IMR-90 (cell line): ENCODE measurements at regions not wholly inside any gene's neighbourhood (a gene's known extent, or its start where the extent isn't known, plus 50 kb on each side); places are given as distances from the start of the nearest gene placed in this dataset.

Experiments
- ATAC-seq: fragments of 200-7000 bp; cut with Tn5 transposase; 2 replicates; pipeline ENCODE4 v1.9.1; 2020; ENCODE audit warnings: low read depth, mild to moderate bottlenecking, moderate library complexity
- BruUV-seq: library from RNA; stranded (reverse); fragments of 400-500 nt; replicated peaks from 2 replicates; lab custom pipeline; 2021; lab: Mats Ljungman, UMichigan
- CTCF ChIA-PET: fragments of 300-600 bp; formaldehyde crosslinking; extraction: SDS; loops from one replicate; lab custom pipeline; 2021; ENCODE audit warnings: antibody characterized with exemption; lab: Yijun Ruan, JAX
- POLR2A ChIA-PET: fragments of 300-600 bp; sonication (Branson Sonifier 250); formaldehyde crosslinking; loops from one replicate; lab custom pipeline; 2022; ENCODE audit warnings: antibody characterized with exemption; ENCODE audit not compliant: unreplicated experiment; lab: Charles Lee
- DNase-seq: peaks from one replicate; pipeline ENCODE4 v3.0.0; 2013
- H2AFZ ChIP-seq: replicated peaks from 2 replicates; pipeline ENCODE3; 2013; ENCODE audit warnings: low read length, mild to moderate bottlenecking; ENCODE audit not compliant: poor library complexity
- H2AK5ac ChIP-seq: 2 replicates; pipeline ENCODE4 v1.6.1; 2013; ENCODE audit warnings: low read depth, low read length, inconsistent platforms
- H2AK9ac ChIP-seq: replicated peaks from 2 replicates; pipeline ENCODE3; 2013; ENCODE audit warnings: mild to moderate bottlenecking, low read depth, low read length, moderate library complexity; ENCODE audit not compliant: poor library complexity
- H2BK120ac ChIP-seq: 2 replicates; pipeline ENCODE4 v1.6.1; 2013; ENCODE audit warnings: low read depth, low read length, inconsistent platforms
- H2BK15ac ChIP-seq: 3 replicates; pipeline ENCODE4 v1.6.1; 2013; ENCODE audit warnings: low read depth, low read length, inconsistent platforms
- H2BK20ac ChIP-seq: 2 replicates; pipeline ENCODE4 v1.6.1; 2013; ENCODE audit warnings: low read depth, mild to moderate bottlenecking, inconsistent platforms, low read length, moderate library complexity
- H2BK5ac ChIP-seq: 2 replicates; pipeline ENCODE4 v1.6.1; 2013; ENCODE audit warnings: mild to moderate bottlenecking, low read depth, low read length, inconsistent platforms; ENCODE audit not compliant: poor library complexity, severe bottlenecking
- H3K14ac ChIP-seq: replicated peaks from 2 replicates; pipeline ENCODE4 v1.6.1; 2013; ENCODE audit warnings: low read depth, low read length, inconsistent platforms
- H3K18ac ChIP-seq: 2 replicates; pipeline ENCODE4 v1.6.1; 2013; ENCODE audit warnings: low read depth, low read length, control low read depth
- H3K23ac ChIP-seq: 2 replicates; pipeline ENCODE4 v1.6.1; 2013; ENCODE audit warnings: low read depth, low read length, inconsistent platforms
- H3K27ac ChIP-seq: 2 replicates; pipeline ENCODE4 v1.5.1; 2013; ENCODE audit warnings: mild to moderate bottlenecking, control low read depth, low read length; ENCODE audit not compliant: insufficient read depth
- H3K27me3 ChIP-seq: 2 replicates; pipeline ENCODE4 v1.6.1; 2013; ENCODE audit warnings: low read length; ENCODE audit not compliant: control insufficient read depth, insufficient read depth
- H3K36me3 ChIP-seq: 2 replicates; pipeline ENCODE4 v1.6.1; 2013; ENCODE audit warnings: low read length, mixed read lengths; ENCODE audit not compliant: control insufficient read depth, insufficient read depth
- H3K4ac ChIP-seq: 2 replicates; pipeline ENCODE4 v1.6.1; 2013; ENCODE audit warnings: low read depth, low read length, inconsistent platforms
- H3K4me1 ChIP-seq: 2 replicates; pipeline ENCODE4 v1.6.1; 2013; ENCODE audit warnings: low read length, mixed read lengths; ENCODE audit not compliant: control insufficient read depth, insufficient read depth
- H3K4me2 ChIP-seq: 2 replicates; pipeline ENCODE4 v1.6.1; 2013; ENCODE audit warnings: low read depth, mild to moderate bottlenecking, control low read depth, low read length, moderate library complexity
- H3K4me3 ChIP-seq: 2 replicates; pipeline ENCODE4 v1.5.1; 2013; ENCODE audit warnings: low read depth, mild to moderate bottlenecking, control low read depth, low read length, moderate library complexity; ENCODE audit not compliant: insufficient read depth
- H3K56ac ChIP-seq: 2 replicates; pipeline ENCODE4 v1.6.1; 2013; ENCODE audit warnings: low read length, inconsistent platforms; ENCODE audit not compliant: insufficient read depth; ENCODE audit errors: extremely low read depth
- H3K79me1 ChIP-seq, 2 experiments: 2 replicates each; pipeline ENCODE4 v1.6.1; 2013; ENCODE audit warnings: low read length in 2 of 2, inconsistent platforms in 1 of 2, low read depth in 1 of 2
- H3K9ac ChIP-seq: 2 replicates; pipeline ENCODE4 v1.6.1; 2013; ENCODE audit warnings: low read depth, low read length, control low read depth
- H3K9me1 ChIP-seq: 2 replicates; pipeline ENCODE4 v1.6.1; 2013; ENCODE audit warnings: low read length, inconsistent platforms; ENCODE audit not compliant: insufficient read depth
- H3K9me3 ChIP-seq: 2 replicates; pipeline ENCODE4 v1.6.1; 2013; ENCODE audit warnings: low read length; ENCODE audit not compliant: control insufficient read depth, insufficient read depth
- H4K20me1 ChIP-seq: 2 replicates; pipeline ENCODE4 v1.6.1; 2013; ENCODE audit warnings: low read length, inconsistent platforms; ENCODE audit not compliant: insufficient read depth
- H4K5ac ChIP-seq: 2 replicates; pipeline ENCODE4 v1.6.1; 2013; ENCODE audit warnings: mild to moderate bottlenecking, low read depth, low read length, control low read depth
- H4K8ac ChIP-seq, 2 experiments: 2 replicates each; pipeline ENCODE4 v1.6.1; 2013; ENCODE audit warnings: low read depth in 2 of 2, low read length in 2 of 2, control low read depth in 1 of 2, inconsistent platforms in 1 of 2
- H4K91ac ChIP-seq: 2 replicates; pipeline ENCODE4 v1.6.1; 2013; ENCODE audit warnings: low read depth, low read length, inconsistent platforms; ENCODE audit not compliant: insufficient read depth
- CEBPB ChIP-seq: IDR thresholded peaks from 2 replicates; pipeline ENCODE4 v1.6.1; 2012; ENCODE audit warnings: low read depth, low read length, improper control_type of control experiment
- CHD1 ChIP-seq: IDR thresholded peaks from 2 replicates; pipeline ENCODE4 v1.6.1; 2012; ENCODE audit warnings: low read depth, low read length, improper control_type of control experiment
- FOS ChIP-seq: fragments of 150-350 bp; IDR thresholded peaks from 2 replicates; pipeline ENCODE4 v1.6.1; 2016; ENCODE audit warnings: low read depth, low read length
- MAFK ChIP-seq: IDR thresholded peaks from 2 replicates; pipeline ENCODE4 v1.6.1; 2012; ENCODE audit warnings: low read depth, low read length, improper control_type of control experiment
- MAZ ChIP-seq: IDR thresholded peaks from 2 replicates; pipeline ENCODE4 v1.6.1; 2012; ENCODE audit warnings: low read depth, mild to moderate bottlenecking, low read length, improper control_type of control experiment, moderate library complexity, borderline replicate concordance
- MXI1 ChIP-seq: IDR thresholded peaks from 2 replicates; pipeline ENCODE4 v1.6.1; 2012; ENCODE audit warnings: low read depth, mild to moderate bottlenecking, low read length, moderate library complexity, borderline replicate concordance
- NFE2L2 ChIP-seq: fragments of 150-350 bp; IDR thresholded peaks from 2 replicates; pipeline ENCODE4 v1.6.1; 2016; ENCODE audit warnings: low read depth, mild to moderate bottlenecking, low read length
- POLR2A ChIP-seq: IDR thresholded peaks from 2 replicates; pipeline ENCODE4 v1.6.1; 2012; ENCODE audit warnings: mild to moderate bottlenecking, low read depth, low read length
- RAD21 ChIP-seq: IDR thresholded peaks from 2 replicates; pipeline ENCODE4 v1.6.1; 2012; ENCODE audit warnings: low read length, improper control_type of control experiment
- RCOR1 ChIP-seq: IDR thresholded peaks from 2 replicates; pipeline ENCODE4 v1.6.1; 2012; ENCODE audit warnings: mild to moderate bottlenecking, low read length, improper control_type of control experiment; ENCODE audit not compliant: insufficient replicate concordance
- RFX5 ChIP-seq: IDR thresholded peaks from 2 replicates; pipeline ENCODE4 v1.8.0; 2012; ENCODE audit warnings: low read depth, mild to moderate bottlenecking, low read length, moderate library complexity
- WGBS, 2 experiments: methylation state at CpG; one replicate each; pipeline versions ENCODE4 v1.1.5 to v1.1.7; 2013; ENCODE audit warnings: missing lambda C conversion rate in 2 of 2; ENCODE audit not compliant: insufficient read length in 1 of 2; ENCODE audit errors: extremely low coverage in 2 of 2; 5-methylcytosine and 5-hydroxymethylcytosine counted together
- dilution Hi-C: fragments of 300-500 bp; cut with HindIII; formaldehyde crosslinking; loops from one replicate; pipeline ENCODE4 v1.14.3; 2018; ENCODE audit warnings: low sequenced_read_pairs; ENCODE audit not compliant: unreplicated experiment
- in situ Hi-C: fragments of 300-500 bp; cut with MboI; formaldehyde crosslinking; loops from 3 replicates; pipeline ENCODE4 v1.14.3; 2019; ENCODE audit warnings: low sequenced_read_pairs, inconsistent platforms, mixed read lengths
- intact Hi-C: fragments of 100-400 bp; cut with micrococcal nuclease; formaldehyde crosslinking; loops from 2 replicates; pipeline ENCODE4 v1.10.0; 2022
- TF ChIP-seq, protein P1 (sequence below): fragments of 150-350 bp; IDR thresholded peaks from 2 replicates; pipeline ENCODE4 v1.6.1; 2017; ENCODE audit warnings: mild to moderate bottlenecking, antibody characterized with exemption, low read length, low read depth
- TF ChIP-seq, protein P2 (sequence below): conservative IDR thresholded peaks from 2 replicates; pipeline ENCODE4 v1.5.1; 2012; ENCODE audit warnings: mild to moderate bottlenecking, low read depth, low read length, improper control_type of control experiment

DNA sequence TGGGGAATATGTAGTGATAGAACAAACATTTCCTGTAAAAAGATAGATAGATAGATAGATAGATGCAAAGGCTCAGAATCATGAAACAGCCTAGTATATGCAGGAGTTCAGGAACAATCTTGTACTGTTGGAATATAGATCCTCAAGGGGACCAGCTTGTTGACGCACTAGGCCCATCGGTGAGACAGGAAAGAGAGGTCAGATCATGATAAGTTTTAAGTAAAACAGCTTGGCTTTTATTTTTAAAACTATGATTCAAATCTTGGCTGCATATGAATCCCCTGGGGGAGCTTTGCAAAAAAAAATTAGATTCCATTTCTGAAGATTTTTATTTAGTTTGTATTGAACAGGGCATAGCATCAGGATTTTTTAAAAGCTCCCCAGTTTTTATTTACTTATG is 185.8 kb downstream of the TRPC6 start:
- DNase-seq, result no peak
- Histone ChIP-seq H3K36me3 (no peaks in the 10 kb centered on the region), H3K18ac (no peak overlapping the region), H3K56ac (no peak overlapping the region), H4K91ac (no peak overlapping the region), H3K23ac (no peak overlapping the region), H3K4me2 (no peak overlapping the region), H3K4ac (no peak overlapping the region), H2AFZ (no peak overlapping the region), H2BK5ac (no peak overlapping the region), H3K14ac (no peak overlapping the region), H3K27me3 (no peaks in the 10 kb centered on the region; the same call in 1 of the 2 replicates), H3K79me1 (no peaks in the 10 kb centered on the region), H2BK15ac (no peak overlapping the region), H3K27ac (no peak overlapping the region), H2BK120ac (no peak overlapping the region), H3K4me1 (no peaks in the 10 kb centered on the region), H4K8ac (no peak overlapping the region), H3K4me3 (no peak overlapping the region), H4K20me1 (no peaks in the 10 kb centered on the region), H4K5ac (no peak overlapping the region), H2AK9ac (no peak overlapping the region), H3K9me1 (no peaks in the 10 kb centered on the region), H3K9me3 (peaks cover 3% of the 10 kb centered on the region), H2BK20ac (no peak overlapping the region), H2AK5ac (no peak overlapping the region), H3K9ac (no peak overlapping the region)
- no CpG with 5 or more reads among the region's 2 CpGs for WGBS, 2 experiments
- intact Hi-C loops (no loop called here), in situ Hi-C loops (no loop called here), dilution Hi-C loops (no loop called here)
- TF ChIP-seq NFE2L2 (no peak), CHD1 (no peak), MAZ (no peak), MAFK (no peak), POLR2A (no peak), RCOR1 (no peak), RAD21 (no peak), MXI1 (no peak), FOS (no peak), RFX5 (no peak), CEBPB (no peak)
- TF ChIP-seq, protein P1, sequence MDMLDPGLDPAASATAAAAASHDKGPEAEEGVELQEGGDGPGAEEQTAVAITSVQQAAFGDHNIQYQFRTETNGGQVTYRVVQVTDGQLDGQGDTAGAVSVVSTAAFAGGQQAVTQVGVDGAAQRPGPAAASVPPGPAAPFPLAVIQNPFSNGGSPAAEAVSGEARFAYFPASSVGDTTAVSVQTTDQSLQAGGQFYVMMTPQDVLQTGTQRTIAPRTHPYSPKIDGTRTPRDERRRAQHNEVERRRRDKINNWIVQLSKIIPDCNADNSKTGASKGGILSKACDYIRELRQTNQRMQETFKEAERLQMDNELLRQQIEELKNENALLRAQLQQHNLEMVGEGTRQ, result no peak
- TF ChIP-seq, protein P2, sequence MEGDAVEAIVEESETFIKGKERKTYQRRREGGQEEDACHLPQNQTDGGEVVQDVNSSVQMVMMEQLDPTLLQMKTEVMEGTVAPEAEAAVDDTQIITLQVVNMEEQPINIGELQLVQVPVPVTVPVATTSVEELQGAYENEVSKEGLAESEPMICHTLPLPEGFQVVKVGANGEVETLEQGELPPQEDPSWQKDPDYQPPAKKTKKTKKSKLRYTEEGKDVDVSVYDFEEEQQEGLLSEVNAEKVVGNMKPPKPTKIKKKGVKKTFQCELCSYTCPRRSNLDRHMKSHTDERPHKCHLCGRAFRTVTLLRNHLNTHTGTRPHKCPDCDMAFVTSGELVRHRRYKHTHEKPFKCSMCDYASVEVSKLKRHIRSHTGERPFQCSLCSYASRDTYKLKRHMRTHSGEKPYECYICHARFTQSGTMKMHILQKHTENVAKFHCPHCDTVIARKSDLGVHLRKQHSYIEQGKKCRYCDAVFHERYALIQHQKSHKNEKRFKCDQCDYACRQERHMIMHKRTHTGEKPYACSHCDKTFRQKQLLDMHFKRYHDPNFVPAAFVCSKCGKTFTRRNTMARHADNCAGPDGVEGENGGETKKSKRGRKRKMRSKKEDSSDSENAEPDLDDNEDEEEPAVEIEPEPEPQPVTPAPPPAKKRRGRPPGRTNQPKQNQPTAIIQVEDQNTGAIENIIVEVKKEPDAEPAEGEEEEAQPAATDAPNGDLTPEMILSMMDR, result no peak
- ChIA-PET CTCF (interaction anchor here (0.6 kb wide), 1 partner anchor 102 kb away, joined by 6 read pairs; no protein-coding TSS in a partner anchor), POLR2A (no interaction called here)
- no TSS peak for BruUV-seq
- ATAC-seq, result no peak
